CD4-positive, alpha-beta T cell treated with Interleukin-4 for 4 hours (primary cell): ENCODE measurements at regions not wholly inside any gene's neighbourhood (a gene's known extent, or its start where the extent isn't known, plus 50 kb on each side); places are given as distances from the start of the nearest gene placed in this dataset.
"Not testable (repeated sequence)": the region's sequence is repeated elsewhere in the genome, so short reads cannot be mapped to it uniquely, and the experiment has no call there.

Experiments used
- DNase-seq: peaks from one replicate; pipeline ENCODE4 v3.0.0-alpha.2; 2020

DNA sequence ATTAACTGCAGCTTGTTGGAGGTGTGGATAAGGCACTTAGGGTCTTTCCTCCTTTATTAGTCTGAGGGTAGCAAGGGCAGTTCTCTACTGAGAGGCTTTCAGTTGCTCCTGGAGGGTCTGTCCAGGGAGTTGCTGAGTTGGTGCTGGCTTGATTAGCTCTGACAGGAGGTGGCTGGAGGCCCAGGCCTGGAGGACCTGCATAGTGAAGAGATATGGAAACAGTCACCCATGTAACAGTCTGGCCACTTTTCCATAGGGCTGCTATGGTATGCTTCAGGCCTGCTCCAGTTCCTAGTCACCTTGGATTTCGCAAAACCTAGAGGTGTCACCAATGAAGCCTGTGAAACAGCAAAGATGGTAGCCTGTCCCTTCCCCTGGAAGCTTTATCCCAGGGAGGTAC lies 143.3 kb upstream of the SLC38A2 start:
- no peak for DNase-seq

DNA sequence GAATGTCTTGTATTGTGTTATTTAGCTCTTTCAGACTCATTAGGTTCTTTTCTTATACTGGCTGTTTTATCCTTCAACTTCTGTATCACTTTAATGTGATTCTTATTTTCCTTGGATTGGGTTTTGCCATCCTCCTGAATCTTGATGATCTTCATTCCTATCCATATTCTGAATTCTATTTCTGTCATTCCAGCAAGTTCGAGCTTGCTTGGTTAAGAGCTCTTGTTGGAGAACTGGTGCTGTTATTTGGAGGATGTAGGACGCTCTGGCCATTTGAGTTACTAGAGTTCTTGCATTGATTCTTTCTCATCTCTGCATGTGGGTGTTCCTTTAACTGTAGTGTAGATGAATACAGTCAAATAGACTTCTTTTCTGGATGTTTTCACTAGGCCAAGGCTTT lies 142.3 kb upstream of the SLC38A2 start:
- no peak for DNase-seq

DNA sequence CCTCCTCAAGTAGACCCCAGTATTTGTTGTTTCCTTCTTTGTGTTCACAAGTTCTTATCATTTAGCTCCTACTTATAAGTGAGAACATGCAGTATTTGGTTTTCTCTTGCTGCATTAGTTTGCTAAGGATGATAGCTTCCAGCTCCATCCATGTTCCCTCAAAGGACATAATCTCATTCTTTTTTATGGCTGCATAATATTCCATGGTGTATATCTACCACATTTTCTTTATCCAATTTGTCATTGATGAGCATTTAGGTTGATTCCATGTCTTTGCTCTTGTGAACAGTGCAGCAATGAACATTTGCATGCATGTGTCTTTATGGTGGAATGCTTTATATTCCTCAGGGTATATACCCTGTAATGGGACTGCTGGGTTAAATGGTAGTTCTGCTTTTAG lies 137.7 kb upstream of the SLC38A2 start:
- DNase-seq: not testable (repeated sequence)

DNA sequence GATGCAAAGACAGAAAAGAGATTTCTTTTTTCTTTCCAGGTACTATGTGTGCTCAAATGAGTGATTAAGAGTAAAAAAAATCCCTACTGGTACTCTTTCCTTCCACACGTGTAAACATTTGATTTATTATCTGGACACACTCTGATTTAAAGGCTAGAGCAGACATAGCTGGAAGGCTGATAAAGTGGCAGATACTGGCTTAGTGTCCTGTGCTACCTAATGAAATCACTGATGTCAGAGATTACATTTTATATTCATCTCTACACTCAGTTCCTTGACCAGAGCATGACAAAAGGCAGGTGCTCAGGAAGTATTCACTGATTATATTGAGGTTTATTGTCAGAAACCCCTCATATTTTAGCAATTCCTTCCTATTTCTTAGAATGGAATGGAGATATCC lies 136.6 kb upstream of the SLC38A2 start:
- DNase-seq: no peak

DNA sequence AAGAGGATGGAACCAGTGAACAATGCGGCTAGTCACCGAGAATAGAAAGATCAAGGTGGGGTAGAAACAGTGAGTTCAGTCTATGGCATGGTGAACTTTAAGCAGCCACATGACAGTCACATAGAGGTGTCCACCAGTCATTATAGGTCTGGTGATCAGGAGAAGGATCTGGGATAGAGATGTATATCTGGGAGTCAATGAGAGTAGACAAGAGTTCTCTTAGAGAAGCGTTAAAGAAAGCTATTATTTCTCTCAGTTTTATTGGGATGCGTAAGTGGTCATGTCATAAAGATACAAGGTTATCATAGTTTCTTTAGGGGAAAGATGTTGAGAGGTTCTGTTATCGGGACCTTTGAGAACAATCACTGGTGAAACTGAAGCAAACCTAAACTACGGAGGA lies 136.1 kb upstream of the SLC38A2 start:
- DNase-seq: no peak

DNA sequence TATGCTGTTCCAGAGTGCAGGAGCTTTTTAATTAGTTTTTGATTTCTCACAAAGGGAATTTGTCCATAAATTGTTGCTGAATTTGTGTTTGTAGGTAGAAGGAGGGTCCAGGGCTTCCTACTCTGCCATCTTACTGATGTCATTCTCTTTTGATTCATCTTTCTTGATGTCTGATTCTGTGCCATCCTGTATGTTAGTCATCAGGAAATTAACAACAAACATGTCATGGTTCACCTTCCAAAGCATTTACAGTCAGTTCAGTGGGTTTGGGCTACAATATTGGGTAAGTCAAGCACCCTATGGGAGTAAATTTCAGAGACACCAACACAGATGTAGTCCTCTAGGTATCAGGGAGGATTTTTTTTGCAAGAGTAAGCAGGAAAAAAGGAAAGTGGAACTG lies 135.2 kb upstream of the SLC38A2 start:
- no peak for DNase-seq

DNA sequence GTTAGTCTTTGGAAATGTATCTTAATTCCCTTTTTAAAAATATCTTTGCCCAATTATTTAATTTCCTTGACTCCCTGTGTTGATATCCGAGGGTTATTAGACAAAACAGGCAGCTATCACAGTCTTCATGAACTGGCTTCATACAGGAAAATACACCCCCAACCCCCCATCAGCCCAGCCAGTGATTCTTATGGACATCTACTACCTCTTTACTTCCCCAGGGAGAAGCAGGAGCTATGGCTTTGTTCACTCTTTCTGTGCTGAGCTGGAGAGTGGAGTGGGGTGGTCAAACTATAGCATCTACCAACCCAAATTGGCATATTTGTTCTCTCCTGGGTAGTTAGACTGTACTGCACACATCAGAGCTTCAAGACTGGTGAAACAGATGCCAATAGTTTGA lies 134.4 kb upstream of the SLC38A2 start:
- no peak for DNase-seq

DNA sequence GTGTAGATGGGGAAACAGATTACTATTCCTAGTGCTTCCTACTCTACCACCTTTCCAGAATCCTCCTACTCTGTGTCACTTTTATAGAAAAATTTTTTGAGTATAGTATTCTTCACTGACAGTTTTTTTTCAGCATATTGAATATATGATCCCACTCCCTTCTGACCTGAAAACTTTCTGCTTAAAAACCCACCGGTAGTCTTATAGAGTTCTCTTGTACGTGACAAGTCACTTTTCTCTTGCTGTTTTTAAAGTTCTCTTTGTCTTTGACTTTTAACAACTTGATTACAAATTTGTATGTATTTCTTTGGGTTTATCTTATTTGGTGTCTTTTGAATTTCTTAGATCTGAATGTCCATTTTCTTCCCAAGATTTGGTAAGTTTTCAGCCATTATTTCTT lies 133.6 kb upstream of the SLC38A2 start:
- DNase-seq: no peak

DNA sequence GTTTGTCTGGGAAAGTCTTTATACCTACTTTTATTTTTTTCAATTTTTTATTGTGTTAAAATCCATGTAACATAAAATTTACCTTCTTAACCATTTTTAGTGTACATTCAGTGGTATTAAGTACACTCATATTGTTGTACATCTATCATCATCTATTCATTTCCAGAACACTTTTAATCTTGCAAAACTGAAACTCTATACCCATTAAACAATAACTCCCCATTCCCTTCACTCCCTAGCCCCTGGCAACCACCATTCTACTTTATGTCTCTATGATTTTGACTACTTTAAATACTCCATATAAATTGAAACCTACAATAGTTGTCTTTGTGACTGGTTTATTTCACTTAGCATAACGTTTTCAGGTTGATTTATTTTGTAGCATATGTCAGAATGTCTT lies 131.9 kb upstream of the SLC38A2 start:
- DNase-seq: no peak

DNA sequence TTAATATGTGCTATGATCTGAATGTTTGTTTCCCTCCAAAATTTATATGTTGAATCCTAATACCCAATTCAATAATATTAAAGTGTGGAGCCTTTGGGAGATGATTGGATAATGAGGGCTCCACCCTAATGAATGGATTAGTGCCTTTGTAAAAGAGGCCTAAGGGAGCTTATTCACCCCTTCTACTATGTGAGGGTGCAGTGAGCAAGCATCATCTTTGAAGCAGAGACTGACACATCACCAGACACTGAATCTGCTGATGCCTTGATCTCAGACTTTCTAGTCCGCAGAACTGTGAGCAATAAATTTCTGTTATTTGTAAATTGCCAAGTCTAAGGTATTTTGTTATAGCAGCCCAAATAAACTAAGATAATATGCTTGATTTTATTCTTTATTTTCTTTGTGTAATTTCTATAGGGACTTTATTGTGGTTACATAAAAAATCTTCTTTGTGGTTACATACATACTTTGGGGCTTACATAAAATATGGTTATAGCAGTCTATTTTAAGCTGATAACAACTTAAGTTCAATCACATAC lies 131.1 kb upstream of the SLC38A2 start:
- DNase-seq: no peak

DNA sequence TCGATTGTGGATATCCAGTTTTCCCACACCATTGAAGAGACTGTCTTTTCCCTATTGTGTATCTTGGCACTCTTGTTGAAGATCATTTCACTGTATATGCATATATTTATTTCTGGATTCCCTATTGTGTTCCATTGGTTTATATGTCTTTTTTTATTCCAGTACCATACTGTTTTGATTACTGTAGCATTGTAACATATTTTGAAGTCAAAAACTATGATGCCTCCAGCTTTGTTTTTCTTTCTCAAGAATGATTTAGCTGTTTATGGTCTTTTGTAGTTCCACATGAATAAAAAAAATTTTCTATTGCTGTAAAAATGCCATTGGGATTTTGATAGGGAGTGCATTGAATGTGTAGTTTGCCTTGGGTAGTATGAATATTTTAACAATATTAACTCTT lies 128.1 kb upstream of the SLC38A2 start:
- no peak for DNase-seq

DNA sequence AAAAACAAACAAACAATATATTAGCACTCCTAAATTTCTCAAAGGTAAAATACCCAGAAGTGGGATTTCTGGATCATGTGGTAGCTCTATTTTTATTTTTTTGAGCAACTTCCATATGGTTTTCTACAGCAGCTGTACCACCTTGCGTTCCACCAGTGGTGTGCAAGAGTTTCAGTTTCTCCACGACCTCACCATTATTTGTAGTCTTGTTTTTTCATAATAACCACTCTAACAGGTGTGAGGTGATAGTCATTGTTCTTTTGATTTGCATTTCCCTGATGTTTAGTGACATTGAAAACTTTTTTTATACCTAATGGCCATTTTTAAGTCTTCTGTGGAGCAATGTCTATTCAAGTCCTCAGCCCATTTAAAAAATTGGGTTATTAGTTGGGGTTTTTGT lies 127.3 kb upstream of the SLC38A2 start:
- DNase-seq: no peak

DNA sequence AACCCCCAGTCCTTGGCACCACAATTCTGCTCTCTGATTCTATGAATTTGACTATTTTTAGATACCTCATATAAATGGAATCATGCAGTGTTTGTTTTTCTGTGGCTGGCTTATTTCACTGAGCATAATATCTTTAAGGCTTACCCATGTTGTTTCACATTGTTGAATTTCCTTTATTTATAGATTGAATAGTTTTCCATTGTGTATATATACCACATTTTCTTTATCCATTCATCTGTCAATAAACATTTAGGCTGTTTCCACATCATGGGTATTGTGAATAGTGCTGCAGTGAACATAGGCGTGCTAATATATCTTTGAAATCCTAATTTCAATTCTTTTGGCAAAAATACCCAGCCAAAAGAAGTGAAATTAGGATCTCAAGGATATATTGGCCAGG lies 126.7 kb upstream of the SLC38A2 start:
- DNase-seq: no peak

DNA sequence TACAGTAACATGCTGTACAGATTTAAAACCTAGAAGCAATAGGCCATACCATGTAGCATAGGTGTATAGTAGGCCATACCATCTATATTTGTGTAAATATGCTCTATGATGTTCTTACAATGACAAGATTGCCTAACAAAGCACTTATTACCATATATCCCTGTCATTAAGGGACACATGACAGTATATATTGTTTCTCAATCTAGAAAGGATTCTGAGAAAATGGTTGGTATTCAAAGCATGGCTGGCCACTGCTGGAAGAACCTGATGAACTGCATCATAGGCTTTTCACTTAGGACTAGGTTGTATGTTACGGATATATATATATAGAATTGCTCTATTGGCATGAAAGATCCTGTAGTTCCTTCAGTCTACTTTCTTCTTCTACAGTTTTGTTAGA lies 125.2 kb upstream of the SLC38A2 start:
- DNase-seq: no peak

DNA sequence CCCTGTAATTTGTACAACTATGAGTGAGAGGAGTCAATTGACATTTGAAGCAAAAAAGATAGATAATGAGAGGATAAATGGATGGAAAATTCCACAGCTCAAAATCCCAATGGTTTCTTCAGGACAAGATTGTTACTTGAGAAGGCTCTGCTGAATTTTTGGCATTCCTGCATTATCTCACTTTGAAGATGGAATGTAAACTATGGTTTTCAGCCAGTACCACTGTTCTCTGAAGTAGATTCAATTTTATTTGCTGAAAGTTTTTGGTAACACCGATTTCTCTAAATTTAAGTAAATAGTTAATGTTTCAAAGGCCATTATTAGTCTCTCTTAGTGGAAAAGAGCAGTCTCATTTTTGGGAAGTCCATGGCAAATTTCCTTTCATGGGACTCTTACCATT lies 121.9 kb upstream of the SLC38A2 start:
- DNase-seq: no peak

DNA sequence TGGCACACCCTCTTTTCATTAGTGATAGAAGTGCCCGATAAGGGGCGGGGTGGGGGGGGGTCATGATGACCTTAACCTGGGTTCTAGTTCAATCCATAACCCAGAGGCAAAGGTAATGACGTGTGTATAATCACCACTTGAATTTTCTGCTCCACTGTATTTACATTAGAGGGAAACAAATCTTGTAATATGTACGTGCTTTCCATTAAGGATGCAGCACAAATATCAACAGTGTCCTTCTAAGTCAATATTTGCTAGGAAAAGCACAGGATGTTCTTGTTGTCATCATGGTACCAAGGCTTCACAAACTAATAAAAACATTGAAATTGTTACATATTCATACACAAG lies 121.2 kb upstream of the SLC38A2 start:
- no peak for DNase-seq

DNA sequence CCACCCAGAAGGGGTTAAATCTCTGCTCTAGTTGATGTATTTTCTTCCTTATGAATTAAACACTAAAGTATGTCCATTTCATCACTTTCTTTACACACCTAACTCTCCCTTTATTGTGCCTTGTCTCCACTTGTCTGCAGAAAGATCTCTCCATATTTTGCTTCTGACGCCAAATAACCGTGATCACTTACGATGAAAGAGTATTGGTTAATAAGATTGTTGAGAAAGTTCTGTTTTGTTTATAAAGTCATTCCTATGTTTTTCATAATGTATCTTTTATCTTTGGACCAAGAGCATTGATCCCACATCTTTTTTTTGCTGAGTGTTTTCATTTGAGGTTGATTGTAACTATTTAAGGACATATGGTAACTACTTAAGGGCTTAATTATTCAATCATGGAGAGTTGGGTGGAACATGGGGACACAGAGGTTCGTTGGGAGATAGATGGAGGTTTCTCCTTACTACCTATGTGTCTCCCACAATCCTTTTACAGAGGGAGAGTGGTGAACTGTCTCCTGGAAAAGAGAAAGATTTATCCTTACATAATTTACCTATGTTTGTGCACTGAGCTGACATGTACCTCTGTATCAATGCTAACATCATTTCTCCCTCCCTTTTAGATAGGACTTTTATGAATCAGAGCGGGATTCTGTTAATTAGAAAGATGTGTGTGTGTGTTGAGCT lies 120.7 kb upstream of the SLC38A2 start:
- DNase-seq: no peak

DNA sequence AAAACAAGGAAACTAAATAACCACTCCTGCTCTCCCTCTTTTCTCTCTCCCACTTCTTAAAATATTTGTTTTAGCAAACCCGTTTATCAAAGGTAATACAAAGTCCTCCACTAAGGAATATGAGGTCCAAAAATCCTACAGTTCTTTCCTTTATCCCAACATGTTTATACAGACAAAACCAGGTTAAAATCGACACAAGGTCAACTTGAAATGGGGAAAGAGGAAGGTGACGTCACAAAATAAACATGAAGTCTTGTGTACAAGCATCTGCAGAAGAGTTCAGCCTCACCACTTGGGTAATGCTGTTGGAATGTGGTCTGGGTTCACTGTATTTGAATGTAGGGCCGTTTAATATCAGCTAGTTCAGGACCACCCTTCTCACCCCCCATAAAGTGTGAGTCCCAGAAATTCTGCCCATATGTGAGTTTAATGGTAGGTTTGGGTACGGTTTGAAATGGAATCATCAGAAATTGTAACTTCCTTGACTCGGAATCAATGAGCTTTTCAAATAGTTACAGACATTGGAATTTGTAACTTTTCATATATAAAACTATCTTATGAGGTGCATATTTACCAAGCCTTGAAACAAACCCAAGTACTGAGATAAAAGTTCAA lies 120.0 kb upstream of the SLC38A2 start:
- DNase-seq: no peak

DNA sequence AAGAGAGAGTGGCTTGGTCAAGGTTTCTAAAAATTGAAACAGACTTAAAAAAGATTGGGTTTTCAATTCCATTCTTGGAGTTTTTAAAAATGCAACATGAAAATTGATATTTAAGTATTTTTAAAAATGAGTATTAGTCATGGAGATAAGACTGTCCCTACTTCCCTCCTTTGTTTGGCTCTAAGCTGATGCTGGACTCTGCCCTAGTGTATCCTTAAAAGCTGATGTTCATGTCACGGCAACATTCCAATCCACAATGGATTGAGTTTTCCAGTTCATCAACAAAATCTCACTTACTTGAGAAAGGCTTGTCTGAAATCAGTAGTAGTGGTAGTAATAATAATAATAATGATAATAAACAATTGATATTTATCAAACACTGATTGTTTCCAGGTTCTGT lies 119.0 kb upstream of the SLC38A2 start:
- DNase-seq: no peak

DNA sequence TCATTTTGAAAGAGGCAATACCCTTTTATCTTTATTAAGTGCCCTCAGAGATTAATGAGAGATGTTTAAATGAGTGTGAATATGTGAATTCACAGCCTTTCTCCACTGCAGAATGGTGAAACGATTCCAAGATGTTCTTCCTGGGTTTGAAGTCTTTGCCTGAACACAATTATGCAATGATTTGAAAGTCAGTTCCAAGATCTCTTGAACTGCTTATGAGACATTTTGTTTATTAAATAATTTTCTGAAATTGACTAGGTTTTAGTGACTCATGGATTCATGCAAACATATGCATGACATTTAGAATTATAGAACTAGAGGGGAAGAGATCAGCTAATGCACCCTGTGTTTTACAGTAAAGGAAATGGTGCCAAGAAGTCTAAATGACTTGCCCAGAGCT lies 118.1 kb upstream of the SLC38A2 start:
- DNase-seq: no peak

DNA sequence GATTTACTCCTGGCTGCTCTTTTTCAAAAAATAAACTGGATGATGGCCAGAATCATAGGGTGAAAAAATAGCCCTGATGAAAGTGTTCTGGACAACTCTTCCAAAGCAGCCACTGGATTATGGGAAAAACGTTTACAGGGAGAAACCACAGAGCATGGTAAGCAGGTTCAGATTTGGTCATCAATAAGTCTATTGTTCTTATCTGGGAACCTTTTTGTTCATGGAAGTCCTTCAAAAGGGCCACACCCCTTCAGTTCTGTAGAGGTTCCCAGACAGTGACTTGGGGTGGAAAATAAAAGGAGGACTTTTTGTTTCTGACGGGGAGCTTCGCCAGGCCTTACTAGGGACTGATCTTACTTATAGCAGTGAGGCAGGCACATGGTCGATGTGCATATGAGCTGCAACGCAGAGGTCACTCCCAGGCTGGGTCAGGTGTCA lies 117.4 kb upstream of the SLC38A2 start:
- no peak for DNase-seq

DNA sequence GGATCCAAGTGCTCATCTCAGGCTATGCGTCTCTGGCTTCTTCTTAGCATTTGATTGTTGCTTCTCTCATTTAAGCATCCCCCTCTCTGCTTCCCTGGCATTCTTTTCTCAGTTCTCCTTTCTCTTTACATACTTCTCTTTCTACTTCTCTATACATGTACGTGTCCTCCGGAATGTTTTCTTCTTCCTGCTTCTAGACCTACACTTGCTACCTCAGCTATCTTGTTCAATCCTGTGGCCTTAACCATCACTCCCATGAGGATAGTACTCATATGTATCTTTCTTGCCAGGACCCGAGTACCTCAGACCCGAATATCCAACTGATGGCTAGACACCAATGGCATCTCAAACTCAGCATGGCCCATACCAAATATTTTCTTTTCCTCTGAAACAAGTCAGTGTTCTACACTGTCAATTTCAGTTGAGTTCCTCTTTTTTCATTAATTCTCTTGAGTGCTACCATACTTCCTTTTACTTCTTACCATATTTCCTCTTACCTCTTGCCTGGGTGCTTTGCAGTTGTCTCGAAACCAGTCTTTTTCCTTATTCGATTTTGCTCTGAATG lies 115.1 kb upstream of the SLC38A2 start:
- no peak for DNase-seq

DNA sequence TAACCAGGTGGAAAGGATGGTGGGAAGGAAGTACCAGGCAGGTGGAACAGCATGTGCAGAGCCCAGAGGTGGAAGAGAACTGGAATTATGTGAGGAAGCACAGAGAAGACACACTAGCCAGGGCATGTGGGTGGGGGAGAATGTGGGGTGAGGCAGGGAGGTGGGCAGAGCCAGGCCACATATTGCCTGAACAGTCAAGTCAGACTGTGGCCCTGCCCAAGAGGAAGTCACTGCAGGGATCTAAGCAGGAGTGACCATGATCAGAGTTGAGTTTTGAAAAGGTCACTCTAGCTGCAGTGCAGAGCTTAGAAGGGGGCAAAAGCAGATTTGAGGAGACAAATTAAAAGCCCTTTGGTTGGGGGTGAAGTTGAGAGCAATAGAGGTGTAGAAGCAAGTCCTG lies 114.0 kb upstream of the SLC38A2 start:
- no peak for DNase-seq

DNA sequence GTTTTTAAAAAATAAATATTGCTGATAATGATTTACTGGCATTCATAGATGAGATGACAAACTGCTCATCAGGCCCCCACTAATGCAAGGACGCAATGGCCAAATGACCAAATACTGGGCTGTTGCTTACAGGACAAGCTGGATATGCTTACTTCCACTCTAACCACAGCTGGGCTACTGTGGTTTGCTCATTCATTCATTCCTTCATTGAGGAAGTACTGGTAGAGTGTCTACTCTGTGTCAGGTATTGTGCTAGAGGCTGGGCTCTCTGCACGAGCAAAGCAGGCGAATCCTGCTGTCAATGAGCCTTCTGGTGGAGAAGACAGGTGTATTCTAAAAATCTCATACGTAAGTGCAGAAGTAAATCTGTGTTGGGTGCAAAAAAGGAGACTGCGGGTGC lies 113.3 kb upstream of the SLC38A2 start:
- no peak for DNase-seq
